ENCODE measurements at regions not wholly inside any gene's neighbourhood (a gene's known extent, or its start where the extent isn't known, plus 50 kb on each side); places are given as distances from the start of the nearest gene placed in this dataset.

- Histone ChIP-seq H3K4me1 (ENCODE audit: control extremely low read depth in 1 of 4, control insufficient read depth in 4 of 4, insufficient read depth in 4 of 4, low read length in 3 of 4) (peaks cover 0 to 13% (median 10%) of the 10 kb centered on the region in 4 experiments), H3K9me3 (ENCODE audit: control extremely low read depth in 1 of 5, control insufficient read depth in 4 of 5, insufficient read depth in 2 of 5, low read depth in 1 of 5, low read length in 4 of 5) (no peaks in the 10 kb centered on the region), H3K27me3 (replicated peaks in 2 of 5; ENCODE audit: control insufficient read depth in 4 of 5, insufficient read depth in 5 of 5, low read length in 4 of 5) (no peaks in the 10 kb centered on the region), H3K4me3 (ENCODE audit: control insufficient read depth in 1 of 7, extremely low read depth in 1 of 7, insufficient read depth in 4 of 7, low read depth in 2 of 7, low read length in 6 of 7) (no peak overlapping the region), H3K36me3 (ENCODE audit: control insufficient read depth in 4 of 4, insufficient read depth in 4 of 4, low read length in 3 of 4) (no peaks in the 10 kb centered on the region), H3K27ac (ENCODE audit: insufficient read depth in 1 of 2, low read depth in 1 of 2, low read length in 2 of 2, poor library complexity in 1 of 2, severe bottlenecking in 2 of 2) (no peak overlapping the region)
- ChIA-PET CTCF (no interaction called here), POLR2A (no interaction called here)
- WGBS (ENCODE audit: insufficient coverage): no CpG with 5 or more reads among the region's 2 CpGs
- no peak for DNase-seq
Measured at GRCh38 chr20:11721411-11721810, 196.3 kb upstream of the BTBD3 start.

GRCh38 chr20:11724097-11724496 is 193.6 kb upstream of the BTBD3 start:
- Histone ChIP-seq H3K36me3 (ENCODE audit: control insufficient read depth in 4 of 4, insufficient read depth in 4 of 4, low read length in 3 of 4) (no peaks in the 10 kb centered on the region), H3K4me3 (ENCODE audit: control insufficient read depth in 1 of 7, extremely low read depth in 1 of 7, insufficient read depth in 4 of 7, low read depth in 2 of 7, low read length in 6 of 7) (no peak overlapping the region), H3K9me3 (ENCODE audit: control extremely low read depth in 1 of 5, control insufficient read depth in 4 of 5, insufficient read depth in 2 of 5, low read depth in 1 of 5, low read length in 4 of 5) (no peaks in the 10 kb centered on the region), H3K27ac (ENCODE audit: insufficient read depth in 1 of 2, low read depth in 1 of 2, low read length in 2 of 2, poor library complexity in 1 of 2, severe bottlenecking in 2 of 2) (no peak overlapping the region), H3K4me1 (ENCODE audit: control extremely low read depth in 1 of 4, control insufficient read depth in 4 of 4, insufficient read depth in 4 of 4, low read length in 3 of 4) (peaks cover 0 to 7% (median 5%) of the 10 kb centered on the region in 4 experiments), H3K27me3 (replicated peaks in 2 of 5; ENCODE audit: control insufficient read depth in 4 of 5, insufficient read depth in 5 of 5, low read length in 4 of 5) (no peaks in the 10 kb centered on the region)
- ChIA-PET POLR2A (interaction anchor here (0.7 kb wide), 1 partner anchor 86 kb away, joined by 3 read pairs; no protein-coding TSS in a partner anchor), CTCF (no interaction called here)
- DNase-seq: no peak
- WGBS (ENCODE audit: insufficient coverage): 100% methylated on average over 1 of the region's 3 CpGs

- H3K36me3 ChIP-seq (ENCODE audit: control insufficient read depth in 4 of 4, insufficient read depth in 4 of 4, low read length in 3 of 4): no peaks in the 10 kb centered on the region
Measured at GRCh38 chr20:11726026-11726425, 191.7 kb upstream of the BTBD3 start.

GRCh38 chr20:11727708-11728107 is 190.0 kb upstream of the BTBD3 start:
- ChIA-PET CTCF (no interaction called here), POLR2A (no interaction called here)
- Histone ChIP-seq H3K9me3 (ENCODE audit: control extremely low read depth in 1 of 5, control insufficient read depth in 4 of 5, insufficient read depth in 2 of 5, low read depth in 1 of 5, low read length in 4 of 5) (peaks cover 0 to 3% (median 0%) of the 10 kb centered on the region in 5 experiments), H3K4me3 (ENCODE audit: control insufficient read depth in 1 of 7, extremely low read depth in 1 of 7, insufficient read depth in 4 of 7, low read depth in 2 of 7, low read length in 6 of 7) (no peak overlapping the region), H3K4me1 (ENCODE audit: control extremely low read depth in 1 of 4, control insufficient read depth in 4 of 4, insufficient read depth in 4 of 4, low read length in 3 of 4) (peaks cover 0 to 7% (median 5%) of the 10 kb centered on the region in 4 experiments), H3K27me3 (replicated peaks in 2 of 5; ENCODE audit: control insufficient read depth in 4 of 5, insufficient read depth in 5 of 5, low read length in 4 of 5) (no peaks in the 10 kb centered on the region), H3K27ac (ENCODE audit: insufficient read depth in 1 of 2, low read depth in 1 of 2, low read length in 2 of 2, poor library complexity in 1 of 2, severe bottlenecking in 2 of 2) (no peak overlapping the region), H3K36me3 (ENCODE audit: control insufficient read depth in 4 of 4, insufficient read depth in 4 of 4, low read length in 3 of 4) (no peaks in the 10 kb centered on the region)
- 100% methylated on average over 1 of the region's 1 CpG for WGBS (ENCODE audit: insufficient coverage)
- no peak for DNase-seq

More at GRCh38 chr20:11726026-11726425, 191.7 kb upstream of the BTBD3 start:
- H3K9me3 ChIP-seq (ENCODE audit: control extremely low read depth in 1 of 5, control insufficient read depth in 4 of 5, insufficient read depth in 2 of 5, low read depth in 1 of 5, low read length in 4 of 5): peaks cover 0 to 3% (median 0%) of the 10 kb centered on the region in 5 experiments
- POLR2A ChIA-PET: no interaction called here
- no peak overlapping the region for H3K27ac ChIP-seq (ENCODE audit: insufficient read depth in 1 of 2, low read depth in 1 of 2, low read length in 2 of 2, poor library complexity in 1 of 2, severe bottlenecking in 2 of 2)
- CTCF ChIA-PET: interaction anchor here (1.5 kb wide), 1 partner anchor 10 kb away, joined by 5 read pairs; no protein-coding TSS in a partner anchor
- no peak overlapping the region for H3K4me3 ChIP-seq (ENCODE audit: control insufficient read depth in 1 of 7, extremely low read depth in 1 of 7, insufficient read depth in 4 of 7, low read depth in 2 of 7, low read length in 6 of 7)
- H3K4me1 ChIP-seq (ENCODE audit: control extremely low read depth in 1 of 4, control insufficient read depth in 4 of 4, insufficient read depth in 4 of 4, low read length in 3 of 4): peaks cover 0 to 7% (median 5%) of the 10 kb centered on the region in 4 experiments
- H3K27me3 ChIP-seq (replicated peaks in 2 of 5; ENCODE audit: control insufficient read depth in 4 of 5, insufficient read depth in 5 of 5, low read length in 4 of 5): no peaks in the 10 kb centered on the region
- WGBS (ENCODE audit: insufficient coverage): 0% methylated on average over 2 of the region's 3 CpGs
- peak in 2 of 3 donors; percentile 57 to 66 for DNase-seq

GRCh38 chr20:11728937-11729336 is 188.8 kb upstream of the BTBD3 start:
- H3K27ac ChIP-seq (ENCODE audit: insufficient read depth in 1 of 2, low read depth in 1 of 2, low read length in 2 of 2, poor library complexity in 1 of 2, severe bottlenecking in 2 of 2): no peak overlapping the region
- DNase-seq: peak in 1 of 3 donors; percentile 9
- peaks cover 0 to 7% (median 5%) of the 10 kb centered on the region in 4 experiments for H3K4me1 ChIP-seq (ENCODE audit: control extremely low read depth in 1 of 4, control insufficient read depth in 4 of 4, insufficient read depth in 4 of 4, low read length in 3 of 4)
- CTCF ChIA-PET: no interaction called here
- H3K27me3 ChIP-seq (replicated peaks in 2 of 5; ENCODE audit: control insufficient read depth in 4 of 5, insufficient read depth in 5 of 5, low read length in 4 of 5): no peaks in the 10 kb centered on the region
- POLR2A ChIA-PET: no interaction called here
- no peaks in the 10 kb centered on the region for H3K36me3 ChIP-seq (ENCODE audit: control insufficient read depth in 4 of 4, insufficient read depth in 4 of 4, low read length in 3 of 4)
- 100% methylated on average over 2 of the region's 2 CpGs for WGBS (ENCODE audit: insufficient coverage)
- H3K9me3 ChIP-seq (ENCODE audit: control extremely low read depth in 1 of 5, control insufficient read depth in 4 of 5, insufficient read depth in 2 of 5, low read depth in 1 of 5, low read length in 4 of 5): peaks cover 0 to 3% (median 0%) of the 10 kb centered on the region in 5 experiments
- H3K4me3 ChIP-seq (ENCODE audit: control insufficient read depth in 1 of 7, extremely low read depth in 1 of 7, insufficient read depth in 4 of 7, low read depth in 2 of 7, low read length in 6 of 7): no peak overlapping the region

- POLR2A ChIA-PET: no interaction called here
- H3K27me3 ChIP-seq (replicated peaks in 2 of 5; ENCODE audit: control insufficient read depth in 4 of 5, insufficient read depth in 5 of 5, low read length in 4 of 5): no peaks in the 10 kb centered on the region
- DNase-seq: no peak
- no CpG with 5 or more reads among the region's 1 CpG for WGBS (ENCODE audit: insufficient coverage)
- peaks cover 0 to 13% (median 8%) of the 10 kb centered on the region in 4 experiments for H3K4me1 ChIP-seq (ENCODE audit: control extremely low read depth in 1 of 4, control insufficient read depth in 4 of 4, insufficient read depth in 4 of 4, low read length in 3 of 4)
- no peaks in the 10 kb centered on the region for H3K36me3 ChIP-seq (ENCODE audit: control insufficient read depth in 4 of 4, insufficient read depth in 4 of 4, low read length in 3 of 4)
- no peak overlapping the region for H3K27ac ChIP-seq (ENCODE audit: insufficient read depth in 1 of 2, low read depth in 1 of 2, low read length in 2 of 2, poor library complexity in 1 of 2, severe bottlenecking in 2 of 2)
- no peak overlapping the region for H3K4me3 ChIP-seq (ENCODE audit: control insufficient read depth in 1 of 7, extremely low read depth in 1 of 7, insufficient read depth in 4 of 7, low read depth in 2 of 7, low read length in 6 of 7)
- CTCF ChIA-PET: no interaction called here
- H3K9me3 ChIP-seq (ENCODE audit: control extremely low read depth in 1 of 5, control insufficient read depth in 4 of 5, insufficient read depth in 2 of 5, low read depth in 1 of 5, low read length in 4 of 5): peaks cover 0 to 3% (median 0%) of the 10 kb centered on the region in 5 experiments
Measured at GRCh38 chr20:11729806-11730205, 187.9 kb upstream of the BTBD3 start.

- WGBS (ENCODE audit: insufficient coverage): no CpG with 5 or more reads among the region's 1 CpG
- no peak for DNase-seq
- CTCF ChIA-PET: interaction anchor here (1.0 to 1.2 kb wide), 2 partner anchors 18 to 26 kb away, joined by 3 to 4 read pairs; no protein-coding TSS in a partner anchor
- H3K9me3 ChIP-seq (ENCODE audit: control extremely low read depth in 1 of 5, control insufficient read depth in 4 of 5, insufficient read depth in 2 of 5, low read depth in 1 of 5, low read length in 4 of 5): peaks cover 0 to 3% (median 0%) of the 10 kb centered on the region in 5 experiments
- POLR2A ChIA-PET: no interaction called here
- no peaks in the 10 kb centered on the region for H3K27me3 ChIP-seq (replicated peaks in 2 of 5; ENCODE audit: control insufficient read depth in 4 of 5, insufficient read depth in 5 of 5, low read length in 4 of 5)
- no peak overlapping the region for H3K27ac ChIP-seq (ENCODE audit: insufficient read depth in 1 of 2, low read depth in 1 of 2, low read length in 2 of 2, poor library complexity in 1 of 2, severe bottlenecking in 2 of 2)
- no peaks in the 10 kb centered on the region for H3K36me3 ChIP-seq (ENCODE audit: control insufficient read depth in 4 of 4, insufficient read depth in 4 of 4, low read length in 3 of 4)
- H3K4me3 ChIP-seq (ENCODE audit: control insufficient read depth in 1 of 7, extremely low read depth in 1 of 7, insufficient read depth in 4 of 7, low read depth in 2 of 7, low read length in 6 of 7): no peak overlapping the region
- peaks cover 0 to 6% (median 4%) of the 10 kb centered on the region in 4 experiments for H3K4me1 ChIP-seq (ENCODE audit: control extremely low read depth in 1 of 4, control insufficient read depth in 4 of 4, insufficient read depth in 4 of 4, low read length in 3 of 4)
Measured at GRCh38 chr20:11734431-11734830, 183.3 kb upstream of the BTBD3 start.
